Bronchial epithelial cell (primary cell): ENCODE measurements at regions not wholly inside any gene's neighbourhood (a gene's known extent, or its start where the extent isn't known, plus 50 kb on each side); places are given as distances from the start of the nearest gene placed in this dataset.
"Not testable (repeated sequence)": the region's sequence is repeated elsewhere in the genome, so short reads cannot be mapped to it uniquely, and the experiment has no call there.

Experiments
- DNase-seq: peaks from one replicate; pipeline ENCODE4 v3.0.0-alpha.2; 2010; ENCODE audit warnings: low read depth
- FAIRE-seq: peaks from 2 replicates; lab custom pipeline; 2011; peaks lifted over from hg19 to GRCh38; lab: Jason Lieb, UNC
- H3K27me3 ChIP-seq: 2 replicates; pipeline ENCODE4 v1.5.1; 2011; ENCODE audit warnings: low read length; ENCODE audit not compliant: control insufficient read depth, insufficient read depth
- H3K36me3 ChIP-seq: 2 replicates; pipeline ENCODE4 v1.5.1; 2011; ENCODE audit warnings: low read length; ENCODE audit not compliant: control insufficient read depth, insufficient read depth
- H3K4me3 ChIP-seq: 2 replicates; pipeline ENCODE4 v1.5.1; 2011; ENCODE audit warnings: mild to moderate bottlenecking, low read depth, low read length, control low read depth
- CTCF ChIP-seq: IDR thresholded peaks from 2 replicates; pipeline ENCODE4 v1.5.1; 2011; ENCODE audit warnings: mild to moderate bottlenecking, moderate library complexity, low read length, control low read depth, inconsistent platforms; ENCODE audit not compliant: insufficient read depth, severe bottlenecking

DNA sequence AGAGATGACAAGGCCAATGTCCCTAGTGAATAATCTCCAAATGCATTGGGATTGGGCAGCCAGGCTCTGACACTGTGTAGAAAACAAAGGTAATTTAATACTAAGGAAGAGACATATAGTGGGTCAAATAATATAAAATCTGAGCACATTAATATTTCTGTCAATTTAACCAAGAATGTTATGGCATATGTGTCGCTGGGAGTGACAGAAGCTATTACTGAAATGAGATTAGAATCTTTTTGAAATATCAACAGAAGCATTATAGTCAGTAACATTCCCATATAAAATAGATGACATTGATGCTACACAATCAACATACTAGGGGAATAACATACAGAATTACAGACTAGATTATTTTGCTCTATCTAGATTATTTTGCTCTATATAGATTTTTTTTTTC lies 114.0 kb downstream of the BLID start:
- no peak overlapping the region for H3K4me3 ChIP-seq
- no peak for TF ChIP-seq CTCF
- no peaks in the 10 kb centered on the region for H3K27me3 ChIP-seq
- FAIRE-seq = no peak
- no peaks in the 10 kb centered on the region for H3K36me3 ChIP-seq
- DNase-seq = no peak

- FAIRE-seq = no peak
- no peak for TF ChIP-seq CTCF
- no peak for DNase-seq
- H3K4me3 ChIP-seq = no peak overlapping the region
- H3K27me3 ChIP-seq = no peaks in the 10 kb centered on the region
- no peaks in the 10 kb centered on the region for H3K36me3 ChIP-seq
Observed at GRCh38 chr11:121999651-122000050, 116.4 kb downstream of the BLID start.

- no peaks in the 10 kb centered on the region for H3K27me3 ChIP-seq
- no peak overlapping the region for H3K4me3 ChIP-seq
- DNase-seq = no peak
- H3K36me3 ChIP-seq = no peaks in the 10 kb centered on the region
- TF ChIP-seq CTCF = no peak
- FAIRE-seq = no peak
Observed at GRCh38 chr11:121996574-121996973, 119.4 kb downstream of the BLID start.

DNA sequence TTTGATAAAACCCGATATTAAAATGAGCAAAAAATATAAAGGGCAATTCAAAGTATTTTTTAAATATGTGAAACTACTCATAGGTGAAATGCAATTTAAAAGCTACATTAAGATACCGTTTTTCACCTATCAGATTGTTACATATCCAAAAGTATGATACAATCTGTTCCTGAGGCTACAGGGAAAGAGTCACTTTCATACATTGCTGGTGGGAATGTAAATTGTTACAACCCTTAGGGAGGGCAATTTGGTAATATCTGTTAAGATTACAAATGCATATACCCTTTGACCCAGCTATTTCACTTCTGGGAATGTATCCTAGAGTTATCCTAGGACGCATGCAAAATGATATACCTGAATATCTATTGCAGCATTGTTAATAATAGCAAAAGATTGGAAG lies 132.1 kb downstream of the BLID start:
- no peak for DNase-seq
- FAIRE-seq = no peak
- Histone ChIP-seq H3K4me3 (no peak overlapping the region), H3K27me3 (no peaks in the 10 kb centered on the region), H3K36me3 (no peaks in the 10 kb centered on the region)
- TF ChIP-seq CTCF = no peak

DNA sequence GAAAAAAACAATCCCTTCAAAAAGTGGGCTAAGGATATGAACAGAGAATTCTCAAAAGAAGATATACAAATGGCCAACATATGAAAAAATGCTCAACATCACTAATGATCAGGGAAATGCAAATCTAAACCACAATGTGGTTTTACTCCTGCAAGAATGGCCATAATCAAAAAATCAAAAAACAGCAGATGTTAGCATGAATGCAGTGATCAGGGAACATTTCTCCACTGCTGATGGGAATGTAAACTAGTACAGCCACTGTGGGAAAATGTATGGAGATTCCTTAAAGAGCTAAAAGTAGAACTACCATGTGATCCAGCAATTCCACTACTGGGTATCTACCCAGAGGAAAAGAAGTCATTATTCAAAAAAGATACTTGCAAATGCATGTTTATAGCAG lies 138.1 kb downstream of the BLID start:
- not testable (repeated sequence) for H3K4me3 ChIP-seq, DNase-seq, H3K27me3 ChIP-seq, FAIRE-seq, H3K36me3 ChIP-seq

DNA sequence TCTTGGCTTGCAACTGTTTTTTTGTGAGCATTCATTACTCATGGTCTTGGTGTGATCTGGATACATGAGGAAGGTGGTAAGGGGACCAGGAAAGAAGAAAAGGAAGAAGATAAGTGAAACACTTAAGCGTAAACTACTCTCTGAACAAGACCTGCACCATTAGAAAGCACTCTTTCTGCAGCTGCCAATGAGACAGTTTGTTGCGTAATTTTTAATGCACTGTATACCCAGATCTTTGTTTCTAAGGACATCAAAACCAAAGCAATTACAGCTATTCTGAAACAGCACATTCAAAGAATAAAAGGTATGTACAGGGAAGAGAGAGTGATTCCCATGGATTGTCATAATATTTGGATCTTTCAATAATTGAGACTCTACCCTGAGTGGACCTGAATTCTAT lies 147.4 kb downstream of the BLID start:
- no peak for FAIRE-seq
- no peak for DNase-seq
- no peaks in the 10 kb centered on the region for H3K36me3 ChIP-seq
- no peak for TF ChIP-seq CTCF
- H3K27me3 ChIP-seq = peaks cover 2% of the 10 kb centered on the region
- no peak overlapping the region for H3K4me3 ChIP-seq
